NCI-H1092 treated with DMSO at 0.1 percent for 48 hours (cell line): ENCODE measurements at regions not wholly inside any gene's neighbourhood (a gene's known extent, or its start where the extent isn't known, plus 50 kb on each side); places are given as distances from the start of the nearest gene placed in this dataset.
A peak's percentile ranks its signal among the peaks of the same experiment; 100 is the strongest.
"Not testable (repeated sequence)": the region's sequence is repeated elsewhere in the genome, so short reads cannot be mapped to it uniquely, and the experiment has no call there.

Source experiments
- DNase-seq: peaks from one replicate; lab custom pipeline; 2025; lab: John Stamatoyannopoulos, UW

- DNase-seq, result no peak
Measured at GRCh38 chr12:66733321-66733720, 54.4 kb upstream of the GRIP1 start.

DNA sequence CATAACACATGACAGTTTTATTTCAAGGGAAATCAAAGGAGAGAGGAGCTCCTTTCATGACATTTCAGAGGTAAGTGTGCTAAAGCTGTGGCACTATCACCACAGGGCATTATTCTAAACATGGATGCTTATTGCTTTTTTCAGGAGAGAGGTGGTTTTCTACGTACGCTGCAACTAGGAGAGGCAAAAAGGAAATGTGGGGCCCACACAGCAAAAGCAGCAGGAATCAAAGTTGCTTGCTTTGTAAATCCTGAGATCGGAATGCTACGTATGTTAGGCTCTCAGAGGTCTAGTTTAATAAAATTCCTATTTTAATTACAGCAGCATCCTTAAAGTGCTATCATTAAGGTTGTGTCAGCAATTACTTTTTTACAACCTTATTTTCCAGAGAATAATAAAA lies 55.0 kb upstream of the GRIP1 start:
- no peak for DNase-seq

DNA sequence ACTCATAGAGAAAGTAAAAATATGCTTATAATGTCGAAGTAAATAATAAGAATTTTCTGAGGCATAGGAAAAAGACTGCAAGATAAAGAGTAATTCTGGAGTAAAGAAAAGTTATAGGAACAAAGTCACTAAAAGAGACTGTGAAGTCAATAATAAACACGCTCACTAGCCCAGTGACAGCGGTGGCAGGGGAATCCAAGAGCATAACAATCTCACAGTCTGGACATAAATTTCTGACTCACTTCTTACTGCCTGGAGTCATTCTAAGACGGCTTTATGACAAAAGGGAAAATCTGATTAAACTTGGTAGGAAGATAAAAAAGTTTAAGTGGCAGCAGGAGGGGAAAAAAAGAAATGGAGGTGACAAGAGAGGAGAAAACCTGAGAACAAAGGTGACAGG lies 56.4 kb upstream of the GRIP1 start:
- no peak for DNase-seq

DNA sequence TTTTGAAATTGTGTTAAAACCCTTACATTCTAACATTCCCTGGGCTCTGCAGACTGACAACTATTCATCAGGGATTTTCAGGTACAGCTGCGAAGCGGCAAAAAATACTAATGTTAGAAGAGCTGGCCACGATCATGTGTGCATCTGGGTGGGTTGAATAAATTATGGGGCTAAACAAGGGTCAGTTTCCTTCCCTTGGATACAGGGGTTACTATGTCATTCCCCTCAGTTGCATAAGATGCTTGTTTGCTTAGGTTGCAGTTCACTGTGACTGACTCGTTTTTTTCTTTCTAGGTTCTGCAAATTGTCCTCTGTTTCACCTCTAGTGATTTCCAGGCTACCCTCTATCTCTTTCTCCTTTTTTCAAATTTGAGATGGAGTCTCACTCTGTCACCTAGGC lies 58.1 kb upstream of the GRIP1 start:
- DNase-seq, result no peak

- no peak for DNase-seq
Measured at GRCh38 chr12:66739266-66739665, 60.4 kb upstream of the GRIP1 start.

DNA sequence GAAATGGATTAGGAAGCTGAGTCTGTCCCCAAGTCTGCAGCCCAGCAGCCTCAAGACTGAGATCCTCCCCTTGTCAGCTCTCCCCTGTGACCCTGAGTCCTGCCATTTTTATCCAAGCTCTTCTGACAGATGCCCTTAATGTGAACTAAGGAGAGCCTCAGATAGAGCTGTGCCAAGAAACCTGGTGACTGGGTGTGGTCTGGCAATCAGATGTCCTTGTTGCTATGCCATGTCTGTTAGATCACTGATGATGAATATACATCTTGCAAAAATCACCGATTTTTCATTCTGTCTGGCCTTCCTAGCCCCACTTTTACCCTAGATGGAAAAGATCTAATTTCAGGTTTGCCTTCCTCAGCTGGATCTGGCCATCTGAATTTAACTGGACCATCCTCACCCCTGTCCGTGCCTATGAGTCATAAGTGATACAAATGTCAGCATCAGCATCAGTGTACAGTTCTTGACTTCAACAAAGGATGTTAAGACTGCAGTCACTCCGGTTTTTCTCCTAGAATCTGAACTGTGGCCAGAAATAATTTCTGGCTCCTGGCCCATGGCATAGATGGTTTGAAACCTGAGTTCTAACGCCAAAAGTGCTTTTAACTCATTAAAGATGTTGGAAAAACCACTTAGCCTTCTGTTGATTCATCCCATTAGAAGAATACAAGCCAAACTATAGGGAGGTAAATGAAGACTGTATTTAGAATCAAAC lies 61.2 kb upstream of the GRIP1 start:
- DNase-seq, result peak; percentile 54

DNA sequence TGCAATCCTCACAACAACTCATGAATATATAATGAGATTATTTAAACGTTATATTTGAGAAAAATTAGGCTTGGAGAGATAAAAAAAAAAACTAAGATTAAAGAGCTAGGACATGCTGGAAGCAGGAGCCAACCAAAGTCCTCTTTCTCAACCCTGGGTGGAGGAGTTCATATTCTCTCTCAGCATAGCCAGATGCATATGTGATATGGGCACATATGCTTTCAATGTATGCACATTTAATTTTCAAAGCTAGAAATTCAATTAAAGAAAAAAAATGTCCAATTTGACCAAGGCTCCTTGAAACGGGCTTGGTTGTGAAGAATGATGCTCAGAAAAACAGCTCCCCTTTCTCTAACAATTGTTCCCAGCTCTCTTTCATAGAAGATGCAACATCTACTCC lies 61.9 kb upstream of the GRIP1 start:
- DNase-seq, result no peak

GRCh38 chr12:66741919-66742318 lies 63.0 kb upstream of the GRIP1 start:
- DNase-seq, result no peak

DNA sequence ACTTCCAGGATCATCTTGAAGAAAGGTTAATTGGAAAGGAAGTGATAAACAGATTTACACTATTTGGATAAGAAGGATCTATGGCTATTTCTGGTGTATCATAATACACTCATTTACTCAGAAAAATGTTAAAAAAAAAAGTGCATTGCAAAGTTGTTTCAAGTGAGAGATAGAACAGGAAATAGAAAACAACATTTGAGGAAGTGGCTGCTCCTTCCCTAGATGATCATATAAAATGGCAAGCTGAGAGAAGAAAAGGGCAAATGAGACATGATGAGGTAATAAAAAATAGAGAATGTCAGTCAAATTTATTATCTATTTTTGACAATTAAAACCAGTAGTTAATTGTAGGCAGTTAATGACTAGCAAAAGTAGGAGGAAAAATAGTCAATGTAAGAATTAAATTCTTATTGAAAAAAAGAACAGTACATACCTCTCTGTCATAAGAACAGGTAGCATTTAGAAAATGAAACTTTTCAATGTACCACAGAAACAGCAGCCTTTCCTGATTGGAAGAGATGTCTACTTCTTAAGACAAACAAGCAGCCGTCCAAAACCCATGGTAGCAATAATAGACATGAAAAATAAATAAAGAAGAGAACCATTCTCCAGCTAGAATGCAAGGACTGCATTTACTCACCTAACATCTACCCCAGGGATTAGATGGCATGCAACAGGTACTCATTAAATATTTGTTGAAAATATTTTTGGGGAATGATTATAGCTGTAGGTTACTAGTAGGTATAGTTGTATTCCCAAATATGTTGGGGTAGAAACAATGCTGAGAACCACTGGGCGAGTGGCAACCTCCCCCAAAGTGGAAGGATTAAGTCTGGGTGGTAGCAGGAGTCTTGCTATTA lies 63.9 kb upstream of the GRIP1 start:
- DNase-seq, result no peak

- no peak for DNase-seq
Measured at GRCh38 chr12:66744461-66744860, 65.6 kb upstream of the GRIP1 start.

- no peak for DNase-seq
Measured at GRCh38 chr12:66744956-66745383, 66.1 kb upstream of the GRIP1 start.

GRCh38 chr12:66746489-66747201 lies 67.8 kb upstream of the GRIP1 start:
- DNase-seq, result no peak

- no peak for DNase-seq
Measured at GRCh38 chr12:66751432-66752113, 72.7 kb upstream of the GRIP1 start.

GRCh38 chr12:66753810-66754209 lies 74.9 kb upstream of the GRIP1 start:
- no peak for DNase-seq

DNA sequence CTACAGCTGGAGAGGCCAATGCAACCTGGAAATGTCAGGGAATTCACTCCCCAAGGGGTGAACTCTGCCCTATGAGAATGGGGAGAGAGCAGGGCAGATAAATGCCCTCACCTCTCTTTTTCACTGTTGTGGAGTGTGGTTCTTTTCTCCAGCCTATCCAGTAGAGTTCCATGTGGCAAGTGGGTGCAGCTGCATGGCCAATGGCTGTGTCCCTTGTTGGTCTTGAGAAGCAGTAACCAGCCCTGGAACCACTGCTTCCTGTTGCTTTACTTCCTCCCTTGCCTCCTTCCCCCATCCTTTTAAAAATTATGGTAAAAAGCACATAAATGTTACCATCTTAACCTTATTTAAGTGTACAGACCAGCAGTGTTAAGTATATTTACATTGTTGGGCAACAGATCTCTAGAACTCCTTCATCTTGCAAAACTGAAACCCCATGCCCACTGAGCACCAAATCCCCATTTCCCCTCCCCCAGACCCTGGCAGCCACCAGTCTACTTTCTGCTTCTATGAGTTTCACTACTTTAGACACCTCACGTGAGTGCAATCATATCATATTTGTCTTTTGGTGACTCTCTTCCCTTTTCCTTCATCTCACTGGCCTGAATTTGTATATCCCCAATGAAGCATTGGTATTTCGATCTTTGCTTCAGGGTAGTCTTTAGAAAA lies 77.0 kb upstream of the GRIP1 start:
- no peak for DNase-seq

GRCh38 chr12:66756631-66757030 lies 77.8 kb upstream of the GRIP1 start:
- DNase-seq, result no peak

GRCh38 chr12:66760122-66760521 lies 81.2 kb upstream of the GRIP1 start:
- not testable (repeated sequence) for DNase-seq

GRCh38 chr12:66763467-66763866 lies 84.6 kb upstream of the GRIP1 start:
- DNase-seq, result no peak

- DNase-seq, result no peak
Measured at GRCh38 chr12:66765204-66765603, 86.3 kb upstream of the GRIP1 start.

- no peak for DNase-seq
Measured at GRCh38 chr12:66767536-66767935, 88.7 kb upstream of the GRIP1 start.

DNA sequence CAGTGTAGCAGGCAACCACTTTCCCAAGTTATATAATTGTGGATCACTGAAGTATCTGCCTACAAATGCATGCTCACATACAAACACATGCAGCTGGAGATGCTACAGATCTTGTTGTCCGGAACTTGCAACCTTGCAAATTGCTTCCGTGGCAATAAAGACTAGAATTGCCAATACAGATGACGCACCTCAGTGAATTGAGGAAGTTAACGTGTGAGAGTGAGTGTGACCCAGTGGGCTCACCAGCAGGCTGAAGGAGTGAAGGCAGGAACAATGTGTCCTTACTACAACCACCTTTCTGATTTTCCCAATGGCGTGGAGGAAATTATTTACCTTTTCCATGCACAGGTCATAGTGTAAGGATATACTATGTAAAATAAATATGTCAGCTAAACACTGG lies 89.4 kb upstream of the GRIP1 start:
- no peak for DNase-seq

GRCh38 chr12:66774929-66775328 lies 96.1 kb upstream of the GRIP1 start:
- DNase-seq, result no peak
